ENCODE measurements at regions not wholly inside any gene's neighbourhood (a gene's known extent, or its start where the extent isn't known, plus 50 kb on each side); places are given as distances from the start of the nearest gene placed in this dataset.
"Not testable (repeated sequence)": the region's sequence is repeated elsewhere in the genome, so short reads cannot be mapped to it uniquely, and the experiment has no call there.

DNA sequence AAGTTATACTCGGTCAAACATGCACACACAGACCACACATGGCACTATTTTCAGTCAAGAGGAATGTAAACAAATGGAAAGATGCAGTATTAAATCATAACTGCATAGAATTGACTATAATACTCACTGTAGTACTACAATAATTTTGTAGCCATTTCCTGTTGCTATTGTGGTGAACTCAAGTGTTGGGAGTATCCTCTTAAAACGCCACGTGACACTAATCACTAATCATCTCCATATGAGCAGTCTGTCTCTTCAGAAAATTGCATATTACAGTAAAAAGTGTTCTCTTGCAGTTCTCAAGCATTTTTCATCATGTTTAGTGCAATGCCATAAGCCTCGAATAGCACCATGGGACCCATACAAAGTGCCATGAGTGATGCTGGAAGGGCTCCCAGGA is 258.7 kb upstream of the ID4 start:
- DNase-seq (ENCODE audit: low spot score): no peak
- TF ChIP-seq, protein P1, sequence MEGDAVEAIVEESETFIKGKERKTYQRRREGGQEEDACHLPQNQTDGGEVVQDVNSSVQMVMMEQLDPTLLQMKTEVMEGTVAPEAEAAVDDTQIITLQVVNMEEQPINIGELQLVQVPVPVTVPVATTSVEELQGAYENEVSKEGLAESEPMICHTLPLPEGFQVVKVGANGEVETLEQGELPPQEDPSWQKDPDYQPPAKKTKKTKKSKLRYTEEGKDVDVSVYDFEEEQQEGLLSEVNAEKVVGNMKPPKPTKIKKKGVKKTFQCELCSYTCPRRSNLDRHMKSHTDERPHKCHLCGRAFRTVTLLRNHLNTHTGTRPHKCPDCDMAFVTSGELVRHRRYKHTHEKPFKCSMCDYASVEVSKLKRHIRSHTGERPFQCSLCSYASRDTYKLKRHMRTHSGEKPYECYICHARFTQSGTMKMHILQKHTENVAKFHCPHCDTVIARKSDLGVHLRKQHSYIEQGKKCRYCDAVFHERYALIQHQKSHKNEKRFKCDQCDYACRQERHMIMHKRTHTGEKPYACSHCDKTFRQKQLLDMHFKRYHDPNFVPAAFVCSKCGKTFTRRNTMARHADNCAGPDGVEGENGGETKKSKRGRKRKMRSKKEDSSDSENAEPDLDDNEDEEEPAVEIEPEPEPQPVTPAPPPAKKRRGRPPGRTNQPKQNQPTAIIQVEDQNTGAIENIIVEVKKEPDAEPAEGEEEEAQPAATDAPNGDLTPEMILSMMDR (IDR thresholded peaks at IDR 0.05; ENCODE audit: extremely low read depth, missing control alignments): no peak

DNA sequence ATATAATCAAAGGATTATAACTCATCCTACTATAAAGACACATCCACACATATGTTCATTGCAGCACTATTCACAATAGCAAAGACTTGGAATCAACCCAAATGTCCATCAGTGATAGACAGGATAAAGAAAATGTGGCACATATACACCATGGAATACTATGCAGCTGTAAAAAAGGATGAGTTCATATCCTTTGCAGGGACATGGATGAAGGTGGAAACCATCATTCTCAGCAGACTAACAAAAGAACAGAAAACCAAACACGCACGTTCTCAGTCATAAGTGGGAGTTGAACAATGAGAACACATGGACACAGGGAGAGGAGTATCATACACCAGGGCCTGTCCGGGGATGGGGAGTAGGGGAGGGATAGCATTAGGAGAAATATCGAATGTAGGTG is 253.0 kb upstream of the ID4 start:
- not testable (repeated sequence) for DNase-seq (ENCODE audit: low spot score)

DNA sequence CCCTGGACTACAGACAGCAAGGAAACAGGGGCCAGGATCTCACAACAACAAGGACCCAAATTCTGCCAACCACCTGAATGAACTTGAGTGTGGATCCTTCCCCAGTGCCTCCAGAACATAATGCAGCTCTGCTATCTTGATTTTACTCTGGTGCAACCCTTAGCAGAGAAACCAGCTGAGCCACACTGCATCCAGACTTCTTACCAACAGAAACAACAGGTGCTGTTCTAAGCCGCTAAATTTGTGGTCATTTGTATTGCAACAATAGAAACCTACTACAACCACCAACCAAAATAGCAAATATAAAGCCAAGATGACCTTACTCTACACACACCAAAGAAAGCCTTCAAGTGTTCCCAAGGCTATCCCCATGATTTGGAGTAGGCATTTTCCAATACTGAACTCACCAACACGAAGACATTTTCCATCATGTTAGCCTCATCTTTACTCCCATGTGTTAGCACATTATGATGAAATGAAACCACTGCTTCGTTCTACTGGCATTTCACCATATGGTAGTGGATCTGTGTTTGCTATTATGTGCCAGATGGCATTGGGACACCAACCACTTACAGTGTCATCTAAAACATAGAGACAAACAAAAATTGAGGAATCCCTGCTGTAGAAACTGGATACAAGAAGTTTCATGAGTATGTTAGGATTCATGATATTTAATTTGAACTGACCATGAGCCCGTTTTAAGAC is 249.8 kb upstream of the ID4 start:
- DNase-seq (ENCODE audit: low spot score): no peak
- TF ChIP-seq, protein P1 (IDR thresholded peaks at IDR 0.05; ENCODE audit: extremely low read depth, missing control alignments): no peak

DNA sequence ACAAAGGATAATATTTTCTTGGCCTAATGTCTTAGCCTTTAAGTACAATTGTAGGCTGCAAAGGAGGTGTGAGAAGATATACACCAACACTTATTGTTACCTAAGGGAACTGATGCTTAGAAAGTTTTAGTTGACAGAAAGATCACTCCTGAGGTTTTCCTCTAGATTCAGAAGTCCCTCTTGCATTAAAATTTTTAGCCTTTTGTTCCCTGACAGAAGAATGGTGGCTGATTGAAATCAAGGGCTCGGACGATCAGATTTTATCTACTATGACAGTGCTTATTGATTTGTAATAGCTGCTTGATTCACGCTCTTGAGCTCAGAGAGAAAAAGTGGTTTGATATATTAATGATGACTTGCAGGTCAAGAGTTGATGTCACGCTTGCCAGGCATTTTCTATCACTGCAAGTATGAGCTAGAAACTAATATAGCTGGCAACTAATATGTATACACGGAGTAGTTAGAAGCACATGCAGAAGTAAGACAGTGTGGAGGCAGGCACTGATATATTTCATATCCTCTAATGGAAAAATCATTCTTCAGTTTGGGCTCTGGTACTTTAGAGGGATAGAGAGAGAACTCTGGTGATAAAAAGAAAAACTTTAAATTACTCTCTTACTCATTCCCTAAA is 246.6 kb upstream of the ID4 start:
- TF ChIP-seq, protein P1 (IDR thresholded peaks at IDR 0.05; ENCODE audit: extremely low read depth, missing control alignments): no peak
- no peak for DNase-seq (ENCODE audit: low spot score)

DNA sequence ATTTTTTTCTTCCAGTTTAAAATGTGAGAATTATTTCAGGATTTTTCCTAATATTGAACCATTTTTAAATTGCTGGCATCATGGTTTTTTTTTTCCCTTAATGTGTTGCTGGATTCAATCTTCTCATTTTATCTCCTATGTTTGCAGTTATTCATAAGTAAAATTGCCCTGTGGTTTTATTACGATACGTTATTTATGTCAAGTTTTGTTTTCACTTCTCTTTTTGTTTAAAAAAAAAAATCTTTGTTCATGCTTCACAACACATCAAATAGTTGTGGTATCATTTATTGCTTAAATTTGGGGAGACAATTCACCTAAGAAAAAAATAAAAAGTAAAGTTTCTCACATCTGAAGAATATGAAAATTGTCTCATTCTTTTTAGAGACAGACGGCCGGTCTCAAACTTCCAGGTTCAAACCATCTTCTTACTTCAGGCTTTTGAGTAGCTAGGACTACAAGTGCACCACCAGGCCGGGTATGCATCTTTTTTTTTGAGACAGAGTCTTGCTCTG is 239.3 kb upstream of the ID4 start:
- no peak for DNase-seq (ENCODE audit: low spot score)
- TF ChIP-seq, protein P1 (IDR thresholded peaks at IDR 0.05; ENCODE audit: extremely low read depth, missing control alignments): no peak

DNA sequence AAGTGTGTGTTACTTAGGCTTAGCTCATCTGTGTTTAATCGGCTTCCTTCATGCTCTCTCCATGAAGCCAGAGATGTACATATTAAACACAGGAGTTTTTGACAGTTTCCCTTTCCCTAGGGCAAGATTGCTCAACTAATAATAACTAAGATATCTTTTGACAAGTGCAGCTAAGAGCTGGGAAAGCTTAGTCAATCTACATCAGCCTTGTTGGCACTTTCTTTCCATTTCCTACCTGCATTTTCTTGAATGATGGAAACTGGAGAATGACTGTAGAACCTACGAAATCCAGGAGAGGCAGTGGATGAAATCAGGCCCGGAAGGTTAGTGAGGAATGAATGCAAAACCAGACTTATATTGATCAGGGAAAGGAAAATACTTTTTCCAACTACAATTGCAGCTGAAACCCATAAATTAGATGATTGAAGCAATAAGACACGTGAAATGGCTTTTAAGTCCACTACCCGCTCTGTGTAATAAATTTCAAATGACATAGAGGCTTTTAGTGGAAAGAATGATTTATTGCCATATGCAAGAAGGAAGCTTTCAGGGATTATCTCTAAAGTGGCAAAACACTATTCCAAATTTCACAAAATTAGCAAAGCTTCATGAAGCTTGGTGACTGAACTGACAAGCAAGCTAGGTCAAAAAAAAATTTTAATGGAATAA is 237.2 kb upstream of the ID4 start:
- no peak for DNase-seq (ENCODE audit: low spot score)
- TF ChIP-seq, protein P1 (IDR thresholded peaks at IDR 0.05; ENCODE audit: extremely low read depth, missing control alignments): no peak

GRCh38 chr6:19602434-19603013 is 234.6 kb upstream of the ID4 start:
- TF ChIP-seq, protein P1 (IDR thresholded peaks at IDR 0.05; ENCODE audit: extremely low read depth, missing control alignments): no peak
- DNase-seq (ENCODE audit: low spot score): no peak

All from GM20000 (cell line).